Spleen (tissue), 11 donors: ENCODE measurements at regions not wholly inside any gene's neighbourhood (a gene's known extent, or its start where the extent isn't known, plus 50 kb on each side); places are given as distances from the start of the nearest gene placed in this dataset.

Experiments
- DNase-seq: peaks from one replicate; pipeline ENCODE4 v3.0.0-alpha.2; 2020
- H3K27ac ChIP-seq, 8 donors: fragments of 200-600 bp; sonication (generic) in 7 of 8; 1 replicate in 4 of 8; 2 replicates in 4 of 8; pipeline versions ENCODE4 v1.5.0 to v1.8.0; 2016 to 2021; ENCODE audit warnings: inconsistent platforms in 4 of 8, mild to moderate bottlenecking in 4 of 8, moderate library complexity in 1 of 8
- H3K27me3 ChIP-seq, 7 donors: fragments of 200-600 bp; sonication (generic) in 6 of 7; replicated peaks in 1 of 7; 1 replicate in 4 of 7; 2 replicates in 3 of 7; pipeline versions ENCODE4 v1.5.0 to v1.8.0; 2016 to 2021; ENCODE audit warnings: inconsistent platforms in 3 of 7, mild to moderate bottlenecking in 1 of 7
- H3K36me3 ChIP-seq, 6 donors: fragments of 200-600 bp; sonication (generic) in 5 of 6; 1 replicate in 4 of 6; 2 replicates in 2 of 6; pipeline versions ENCODE4 v1.5.0 to v1.8.0; 2016 to 2021; ENCODE audit warnings: inconsistent platforms in 2 of 6
- H3K4me1 ChIP-seq, 6 donors: fragments of 200-600 bp; sonication (generic) in 5 of 6; 1 replicate in 3 of 6; 2 replicates in 3 of 6; pipeline versions ENCODE4 v1.5.0 to v1.8.0; 2016 to 2021; ENCODE audit warnings: inconsistent platforms in 3 of 6
- H3K4me3 ChIP-seq, 8 donors: fragments of 200-600 bp; sonication (generic) in 7 of 8; 1 replicate in 4 of 8; 2 replicates in 4 of 8; pipeline versions ENCODE4 v1.5.0 to v1.8.0; 2016 to 2021; ENCODE audit warnings: inconsistent platforms in 4 of 8, mild to moderate bottlenecking in 4 of 8, moderate library complexity in 2 of 8
- H3K9me3 ChIP-seq, 8 donors: fragments of 200-600 bp; sonication (generic) in 7 of 8; 1 replicate in 4 of 8; 2 replicates in 4 of 8; pipeline versions ENCODE4 v1.5.0 to v1.8.0; 2016 to 2021; ENCODE audit warnings: inconsistent platforms in 4 of 8
- CTCF ChIP-seq, 11 experiments: fragments of 200-600 bp in 7 of 11; fragments of 450-650 bp in 4 of 11; sonication (generic) in 4 of 11; IDR thresholded peaks in 8 of 11; conservative IDR thresholded peaks in 3 of 11; 1 replicate in 7 of 11; 2 replicates in 4 of 11; pipeline versions ENCODE4 v1.4.0 to v1.8.0; 2016 to 2021; ENCODE audit warnings: antibody characterized with exemption in 11 of 11, inconsistent platforms in 4 of 11, mild to moderate bottlenecking in 1 of 11
- POLR2A ChIP-seq, 3 donors: fragments of 450-650 bp; IDR thresholded peaks; one replicate each; pipeline ENCODE4 v1.5.1; 2017; ENCODE audit warnings: antibody characterized with exemption in 3 of 3, mild to moderate bottlenecking in 1 of 3
- POLR2AphosphoS5 ChIP-seq, 3 donors: sonication (generic); formaldehyde crosslinking; IDR thresholded peaks; one replicate each; pipeline ENCODE4 v1.5.1; 2017; ENCODE audit warnings: antibody characterized with exemption in 3 of 3
- WGBS, 5 donors: extraction: QIAGEN DNeasy Blood & Tissue Kit in 3 of 5; methylation state at CpG; one replicate each; pipeline versions ENCODE4 v1.1.5 to v1.1.7; 2013 to 2018; 5-methylcytosine and 5-hydroxymethylcytosine counted together
- intact Hi-C: fragments of 100-400 bp; cut with DNase I; formaldehyde crosslinking; loops from one replicate; pipeline ENCODE4 v1.15.0; 2023; ENCODE audit warnings: low total_unique reads
- donor health status: healthy with polysubstance abuse.
- donor health status: DM: no; HTN: no; CAD: no; lungs with moderate emphysema.
- donor health status: DM: no; HTN: no; CAD: no.
- donor health status: Bipolar disorder and iron deficiency.
- donor health status: healthy.
- donor health status: DM: no; HTN: no; CAD: no.
- donor health status: DM: yes; HTN: yes; CAD: no.

GRCh38 chr9:107671588-107671987 lies 182.0 kb upstream of the KLF4 start:
- Histone ChIP-seq H3K36me3 (no peaks in the 10 kb centered on the region), H3K4me3 (no peak overlapping the region), H3K4me1 (peaks cover 0 to 39% (median 10%) of the 10 kb centered on the region in 6 donors), H3K27ac (no peak overlapping the region), H3K27me3 (no peaks in the 10 kb centered on the region), H3K9me3 (no peaks in the 10 kb centered on the region)
- TF ChIP-seq CTCF (IDR thresholded peaks at IDR 0.05 in 8 of 11, conservative IDR thresholded peaks at IDR 0.05 in 3 of 11) (no peak), POLR2A (IDR thresholded peaks at IDR 0.05) (no peak), POLR2AphosphoS5 (IDR thresholded peaks at IDR 0.05) (no peak)
- intact Hi-C loops: no loop called here
- 82 to 97% (median 89%) methylated on average over 1 of the region's 1 CpG for WGBS, 5 donors
- no peak for DNase-seq

GRCh38 chr9:107669422-107669821 lies 179.9 kb upstream of the KLF4 start:
- peaks cover 0 to 21% (median 5%) of the 10 kb centered on the region in 6 donors for H3K4me1 ChIP-seq
- intact Hi-C loops: no loop called here
- WGBS, 5 donors: 83 to 95% (median 89%) methylated on average over 8 of the region's 8 CpGs
- DNase-seq: no peak
- H3K27ac ChIP-seq: no peak overlapping the region
- H3K27me3 ChIP-seq: no peaks in the 10 kb centered on the region
- H3K36me3 ChIP-seq: no peaks in the 10 kb centered on the region
- no peak for TF ChIP-seq POLR2A (IDR thresholded peaks at IDR 0.05)
- no peak for TF ChIP-seq POLR2AphosphoS5 (IDR thresholded peaks at IDR 0.05)
- TF ChIP-seq CTCF (IDR thresholded peaks at IDR 0.05 in 8 of 11, conservative IDR thresholded peaks at IDR 0.05 in 3 of 11): no peak
- no peaks in the 10 kb centered on the region for H3K9me3 ChIP-seq
- no peak overlapping the region for H3K4me3 ChIP-seq

GRCh38 chr9:107667231-107668070 lies 177.9 kb upstream of the KLF4 start:
- Histone ChIP-seq H3K27me3 (no peaks in the 10 kb centered on the region), H3K4me1 (peaks cover 0 to 16% (median 5%) of the 10 kb centered on the region in 6 donors), H3K27ac (peak overlapping the region in 7 of 8 donors; percentile 16 to 79 (median 66)), H3K9me3 (no peaks in the 10 kb centered on the region), H3K4me3 (no peak overlapping the region), H3K36me3 (no peaks in the 10 kb centered on the region)
- DNase-seq: no peak
- TF ChIP-seq CTCF (IDR thresholded peaks at IDR 0.05 in 8 of 11, conservative IDR thresholded peaks at IDR 0.05 in 3 of 11) (no peak), POLR2AphosphoS5 (IDR thresholded peaks at IDR 0.05) (peak in 2 of 3 donors; percentile 20 to 29), POLR2A (IDR thresholded peaks at IDR 0.05) (no peak)
- intact Hi-C loops: no loop called here
- WGBS, 5 donors: 61 to 73% (median 68%) methylated on average over 15 to 16 of the region's 16 CpGs

- Histone ChIP-seq H3K4me1 (peaks cover 0 to 16% (median 5%) of the 10 kb centered on the region in 6 donors), H3K9me3 (no peaks in the 10 kb centered on the region), H3K36me3 (no peaks in the 10 kb centered on the region), H3K27ac (no peak overlapping the region), H3K27me3 (no peaks in the 10 kb centered on the region), H3K4me3 (no peak overlapping the region)
- intact Hi-C loops: no loop called here
- TF ChIP-seq CTCF (IDR thresholded peaks at IDR 0.05 in 8 of 11, conservative IDR thresholded peaks at IDR 0.05 in 3 of 11): no peak
- TF ChIP-seq POLR2AphosphoS5 (IDR thresholded peaks at IDR 0.05): no peak
- no peak for DNase-seq
- 72 to 89% (median 85%) methylated on average over 4 of the region's 4 CpGs for WGBS, 5 donors
Observed at GRCh38 chr9:107665057-107665456, 175.5 kb upstream of the KLF4 start.
